ENCODE measurements at regions not wholly inside any gene's neighbourhood (a gene's known extent, or its start where the extent isn't known, plus 50 kb on each side); places are given as distances from the start of the nearest gene placed in this dataset.

DNA sequence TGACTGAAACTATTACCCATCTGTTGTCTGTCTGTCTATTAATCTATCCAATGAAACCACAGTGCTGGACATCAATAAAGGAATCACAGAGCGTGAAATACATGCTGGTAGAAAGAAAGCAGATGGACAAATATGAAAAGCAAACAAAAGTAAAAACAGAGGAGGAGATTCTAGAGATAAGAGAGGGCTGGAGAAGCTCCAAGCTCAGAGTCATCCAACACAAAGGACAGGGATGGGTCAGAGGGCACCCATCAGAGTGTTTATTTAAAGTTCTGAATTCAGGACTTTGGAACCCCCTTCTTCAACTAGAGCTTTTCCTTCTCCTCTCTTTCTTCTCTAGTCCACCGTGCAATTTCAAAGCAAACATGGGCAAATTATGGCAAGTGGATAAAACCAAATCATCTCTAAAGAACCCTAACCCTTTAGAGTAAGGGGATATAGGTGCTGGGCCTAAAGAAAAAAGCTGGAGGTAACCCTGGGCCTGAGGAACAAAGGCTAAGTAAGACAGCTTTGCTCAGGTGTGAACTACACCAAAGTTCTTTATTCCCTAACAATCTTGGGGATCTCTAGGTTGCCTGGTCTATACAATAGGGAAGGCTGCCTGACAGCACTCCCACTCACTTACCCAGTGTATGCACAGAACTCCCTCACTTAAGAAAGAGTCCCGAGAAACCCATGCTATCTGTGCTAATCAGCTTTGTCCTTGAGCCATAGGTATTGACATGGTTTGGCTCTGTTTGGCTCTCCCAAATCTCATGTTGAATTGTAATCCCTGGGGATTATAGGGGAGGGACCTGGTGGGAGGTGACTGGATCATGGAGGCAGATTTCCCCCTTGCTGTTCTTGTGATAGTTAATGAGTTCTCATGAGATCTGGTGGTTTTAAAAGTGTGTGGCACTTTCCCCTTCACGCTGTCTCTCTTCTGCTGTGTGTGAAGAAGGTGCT lies 97.0 kb downstream of the BAMBI start:
- ATAC-seq (ENCODE audit: low FRiP score in 2 of 2) (no peak), DNase-seq (no peak)
- Histone ChIP-seq H3K4me3 (no peak overlapping the region), H3K27ac (no peak overlapping the region), H3K36me3 (no peaks in the 10 kb centered on the region), H3K9me3 (no peaks in the 10 kb centered on the region), H3K4me1 (peaks cover 0 to 3% (median 0%) of the 10 kb centered on the region in 4 donors), H3K27me3 (no peaks in the 10 kb centered on the region)
- 65 to 75% methylated on average over 4 of the region's 4 CpGs for WGBS, 2 donors
- TF ChIP-seq CTCF (IDR thresholded peaks at IDR 0.05) (no peak), POLR2AphosphoS5 (IDR thresholded peaks at IDR 0.05) (no peak), POLR2A (IDR thresholded peaks at IDR 0.05) (no peak), EP300 (IDR thresholded peaks at IDR 0.05) (no peak)

GRCh38 chr10:28775773-28776172 lies 98.5 kb downstream of the BAMBI start:
- WGBS, 2 donors: 93 to 95% methylated on average over 2 to 3 of the region's 3 CpGs
- Histone ChIP-seq H3K36me3 (no peaks in the 10 kb centered on the region), H3K27ac (no peak overlapping the region), H3K4me3 (no peak overlapping the region), H3K9me3 (no peaks in the 10 kb centered on the region), H3K4me1 (no peaks in the 10 kb centered on the region), H3K27me3 (no peaks in the 10 kb centered on the region)
- ATAC-seq (ENCODE audit: low FRiP score in 2 of 2) (no peak), DNase-seq (no peak)
- TF ChIP-seq POLR2A (IDR thresholded peaks at IDR 0.05) (no peak), CTCF (IDR thresholded peaks at IDR 0.05) (no peak), EP300 (IDR thresholded peaks at IDR 0.05) (no peak), POLR2AphosphoS5 (IDR thresholded peaks at IDR 0.05) (no peak)

GRCh38 chr10:28776519-28776918 lies 99.2 kb downstream of the BAMBI start:
- Histone ChIP-seq H3K27me3 (no peaks in the 10 kb centered on the region), H3K9me3 (no peaks in the 10 kb centered on the region), H3K27ac (no peak overlapping the region), H3K4me3 (no peak overlapping the region), H3K36me3 (no peaks in the 10 kb centered on the region), H3K4me1 (no peaks in the 10 kb centered on the region)
- TF ChIP-seq POLR2A (IDR thresholded peaks at IDR 0.05): no peak
- TF ChIP-seq POLR2AphosphoS5 (IDR thresholded peaks at IDR 0.05): no peak
- TF ChIP-seq EP300 (IDR thresholded peaks at IDR 0.05): no peak
- no peak for TF ChIP-seq CTCF (IDR thresholded peaks at IDR 0.05)
- ATAC-seq (ENCODE audit: low FRiP score in 2 of 2): no peak
- peak in 1 of 2 donors; percentile 28 for DNase-seq
- WGBS, 2 donors: 48 to 69% methylated on average over 2 of the region's 2 CpGs

DNA sequence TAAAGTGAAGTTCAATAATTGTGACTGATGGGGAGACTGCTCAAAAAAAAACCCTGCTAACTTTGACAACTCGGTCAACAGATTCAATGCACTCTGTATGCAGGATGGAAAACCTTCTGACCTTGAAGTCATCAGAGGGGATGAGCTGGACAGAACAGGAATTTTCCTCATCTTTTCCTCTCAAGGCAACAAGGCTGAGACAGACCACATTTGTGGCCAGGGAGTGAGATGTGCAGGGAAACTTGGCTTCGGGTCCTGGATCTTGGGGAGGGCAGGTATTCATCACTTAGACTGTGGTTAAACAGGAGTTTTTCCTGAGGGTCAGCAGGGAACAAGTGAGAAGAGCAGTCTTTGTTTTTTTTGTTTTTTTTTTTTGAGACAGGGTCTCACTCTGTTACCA lies 100.6 kb downstream of the BAMBI start:
- WGBS, 2 donors: 73 to 80% methylated on average over 2 of the region's 2 CpGs
- no peaks in the 10 kb centered on the region for H3K36me3 ChIP-seq

More for the DNA sequence above, 100.6 kb downstream of the BAMBI start:
- no peaks in the 10 kb centered on the region for H3K27me3 ChIP-seq
- no peaks in the 10 kb centered on the region for H3K4me1 ChIP-seq
- DNase-seq (no peak), ATAC-seq (ENCODE audit: low FRiP score in 2 of 2) (no peak)
- no peaks in the 10 kb centered on the region for H3K9me3 ChIP-seq
- H3K4me3 ChIP-seq: no peak overlapping the region
- H3K27ac ChIP-seq: no peak overlapping the region
- no peak for TF ChIP-seq EP300 (IDR thresholded peaks at IDR 0.05)
- TF ChIP-seq POLR2A (IDR thresholded peaks at IDR 0.05): no peak
- TF ChIP-seq POLR2AphosphoS5 (IDR thresholded peaks at IDR 0.05): no peak
- TF ChIP-seq CTCF (IDR thresholded peaks at IDR 0.05): no peak
